ENCODE measurements at regions not wholly inside any gene's neighbourhood (a gene's known extent, or its start where the extent isn't known, plus 50 kb on each side); places are given as distances from the start of the nearest gene placed in this dataset.
A peak's percentile ranks its signal among the peaks of the same experiment; 100 is the strongest.

- H2AFZ ChIP-seq (ENCODE audit: low read length) = no peak overlapping the region
- H3K56ac ChIP-seq (ENCODE audit: insufficient read length, low read depth, low read length) = no peak overlapping the region
- Mint-ChIP-seq H3K36me3 (ENCODE audit: insufficient read depth in 1 of 3, low read depth in 3 of 3) (no peaks in the 10 kb centered on the region), H3K4me1 (no peaks in the 10 kb centered on the region), H3K4me3 (no peak overlapping the region), H3K9me3 (no peaks in the 10 kb centered on the region; a peak in 1 of 5 replicates), H3K27me3 (ENCODE audit: low read depth) (no peaks in the 10 kb centered on the region; the same call in 1 of the 2 replicates), H3K27ac (peak overlapping the region in 1 of 3 experiments; percentile 46; a peak in 1 of 7 replicates)
- H3K4ac ChIP-seq (ENCODE audit: low read depth, low read length) = no peak overlapping the region
- no peak overlapping the region for H4K91ac ChIP-seq (ENCODE audit: insufficient read length, low read depth, low read length)
- H2BK120ac ChIP-seq (ENCODE audit: low read depth, low read length, poor library complexity, severe bottlenecking) = no peak overlapping the region
- no peak overlapping the region for H2BK5ac ChIP-seq (ENCODE audit: insufficient read length, low read length)
- no peaks in the 10 kb centered on the region for H3K79me1 ChIP-seq (ENCODE audit: insufficient read depth, low read depth, low read length, poor library complexity, severe bottlenecking)
- H2BK15ac ChIP-seq (ENCODE audit: low read depth, low read length) = no peak overlapping the region
- no peak overlapping the region for H3K23ac ChIP-seq (ENCODE audit: insufficient read length, low read depth, low read length)
- no peak for DNase-seq
- no CpG with 5 or more reads among the region's 4 CpGs for WGBS (ENCODE audit: extremely low coverage, insufficient read length, low lambda C conversion rate)
- H3T11ph ChIP-seq (ENCODE audit: low read length) = no peak overlapping the region
- no peak for TF ChIP-seq CTCF (conservative IDR thresholded peaks at IDR 0.05)
- H4K5ac ChIP-seq (ENCODE audit: insufficient read length, low read depth, low read length) = no peak overlapping the region
- H3K27me3 ChIP-seq (ENCODE audit: insufficient read depth, low read length) = no peaks in the 10 kb centered on the region
- H4K20me1 ChIP-seq (ENCODE audit: control insufficient read depth, insufficient read depth, insufficient read length) = no peaks in the 10 kb centered on the region
- no peaks in the 10 kb centered on the region for H3K79me2 ChIP-seq (ENCODE audit: insufficient read depth, low read length)
- no peak overlapping the region for H4K8ac ChIP-seq (replicated peaks; ENCODE audit: insufficient read length, low read depth, low read length)
- H3K23me2 ChIP-seq (ENCODE audit: insufficient read length, low read depth, low read length, poor library complexity, severe bottlenecking) = no peaks in the 10 kb centered on the region
- no peak overlapping the region for H2BK12ac ChIP-seq (ENCODE audit: insufficient read length, low read depth, low read length)
- H3K27ac ChIP-seq (ENCODE audit: insufficient read length, low read depth, low read length) = no peak overlapping the region
- H3K18ac ChIP-seq (ENCODE audit: insufficient read length, low read depth, low read length) = no peak overlapping the region
- no peaks in the 10 kb centered on the region for H3K9me3 ChIP-seq (ENCODE audit: control insufficient read depth, low read depth, low read length)
- no peak overlapping the region for H3K4me2 ChIP-seq (ENCODE audit: insufficient read depth, insufficient read length, low read length)
- H3K4me1 ChIP-seq (ENCODE audit: insufficient read depth, low read length) = no peaks in the 10 kb centered on the region
- no peak overlapping the region for H2BK20ac ChIP-seq (ENCODE audit: low read depth, low read length, poor library complexity, severe bottlenecking)
- H2AK5ac ChIP-seq (ENCODE audit: insufficient read length, low read length) = no peak overlapping the region
- H3K14ac ChIP-seq (ENCODE audit: insufficient read depth, low read length) = no peak overlapping the region
- no peak overlapping the region for H3K9ac ChIP-seq (ENCODE audit: extremely low read depth, insufficient read length, low read length)
Observed at GRCh38 chr2:133953524-133953923, 300.3 kb upstream of the MGAT5 start.
